Endodermal cell (in vitro differentiated cells): ENCODE measurements at regions not wholly inside any gene's neighbourhood (a gene's known extent, or its start where the extent isn't known, plus 50 kb on each side); places are given as distances from the start of the nearest gene placed in this dataset.
"Not testable (repeated sequence)": the region's sequence is repeated elsewhere in the genome, so short reads cannot be mapped to it uniquely, and the experiment has no call there.

Source experiments
- DNase-seq: peaks from one replicate; pipeline ENCODE4 v3.0.0-alpha.2; 2017
- H3K27ac ChIP-seq: 2 replicates; pipeline ENCODE4 v1.5.1; 2013; ENCODE audit warnings: mild to moderate bottlenecking, low read depth, low read length, moderate library complexity
- H3K27me3 ChIP-seq: 2 replicates; pipeline ENCODE4 v1.6.1; 2013; ENCODE audit warnings: mild to moderate bottlenecking, low read length, moderate library complexity; ENCODE audit not compliant: insufficient read depth, control insufficient read depth, poor library complexity, severe bottlenecking
- H3K36me3 ChIP-seq: 2 replicates; pipeline ENCODE4 v1.7.0; 2013; ENCODE audit warnings: mild to moderate bottlenecking, low read length, moderate library complexity; ENCODE audit not compliant: control insufficient read depth, insufficient read depth
- H3K4me1 ChIP-seq: one replicate; pipeline ENCODE4 v1.7.0; 2013; ENCODE audit warnings: low read length; ENCODE audit not compliant: control insufficient read depth, insufficient read depth
- H3K4me3 ChIP-seq: 2 replicates; pipeline ENCODE4 v1.5.1; 2013; ENCODE audit warnings: mild to moderate bottlenecking, low read length, moderate library complexity
- H3K9ac ChIP-seq: 2 replicates; pipeline ENCODE4 v1.6.1; 2013; ENCODE audit warnings: mild to moderate bottlenecking, low read length, moderate library complexity; ENCODE audit not compliant: poor library complexity, severe bottlenecking; ENCODE audit errors: extremely low read depth
- H3K9me3 ChIP-seq: 2 replicates; pipeline ENCODE4 v1.6.1; 2013; ENCODE audit warnings: mild to moderate bottlenecking, low read length, moderate library complexity; ENCODE audit not compliant: control insufficient read depth
- H3K27ac Mint-ChIP-seq: 2 replicates; pipeline ENCODE4 v1.8.0; 2020; ENCODE audit warnings: mixed read lengths
- H3K27me3 Mint-ChIP-seq: 2 replicates; pipeline ENCODE4 v1.8.0; 2021; ENCODE audit warnings: mild to moderate bottlenecking, mixed read lengths; ENCODE audit not compliant: insufficient read depth
- H3K36me3 Mint-ChIP-seq: 2 replicates; pipeline ENCODE4 v1.8.0; 2020; ENCODE audit warnings: low read depth, mixed read lengths
- H3K4me1 Mint-ChIP-seq: 2 replicates; pipeline ENCODE4 v1.8.0; 2020; ENCODE audit warnings: mixed read lengths
- H3K4me3 Mint-ChIP-seq: 2 replicates; pipeline ENCODE4 v1.8.0; 2020; ENCODE audit warnings: mild to moderate bottlenecking, moderate library complexity, mixed read lengths
- H3K9me3 Mint-ChIP-seq: 2 replicates; pipeline ENCODE4 v1.8.0; 2020; ENCODE audit warnings: mild to moderate bottlenecking, mixed read lengths
- WGBS, 2 experiments: methylation state at CpG; one replicate each; pipeline versions ENCODE4 v1.1.5 to v1.1.7; 2013; ENCODE audit warnings: missing lambda C conversion rate in 2 of 2, mixed read lengths in 1 of 2; ENCODE audit not compliant: insufficient coverage in 1 of 2, insufficient read length in 1 of 2; 5-methylcytosine and 5-hydroxymethylcytosine counted together
- TF ChIP-seq, protein P1 (sequence below): fragments of 200-600 bp; sonication (generic); conservative IDR thresholded peaks from 2 replicates; pipeline ENCODE4 v1.5.0; 2021; ENCODE audit warnings: antibody characterized with exemption, mild to moderate bottlenecking

DNA sequence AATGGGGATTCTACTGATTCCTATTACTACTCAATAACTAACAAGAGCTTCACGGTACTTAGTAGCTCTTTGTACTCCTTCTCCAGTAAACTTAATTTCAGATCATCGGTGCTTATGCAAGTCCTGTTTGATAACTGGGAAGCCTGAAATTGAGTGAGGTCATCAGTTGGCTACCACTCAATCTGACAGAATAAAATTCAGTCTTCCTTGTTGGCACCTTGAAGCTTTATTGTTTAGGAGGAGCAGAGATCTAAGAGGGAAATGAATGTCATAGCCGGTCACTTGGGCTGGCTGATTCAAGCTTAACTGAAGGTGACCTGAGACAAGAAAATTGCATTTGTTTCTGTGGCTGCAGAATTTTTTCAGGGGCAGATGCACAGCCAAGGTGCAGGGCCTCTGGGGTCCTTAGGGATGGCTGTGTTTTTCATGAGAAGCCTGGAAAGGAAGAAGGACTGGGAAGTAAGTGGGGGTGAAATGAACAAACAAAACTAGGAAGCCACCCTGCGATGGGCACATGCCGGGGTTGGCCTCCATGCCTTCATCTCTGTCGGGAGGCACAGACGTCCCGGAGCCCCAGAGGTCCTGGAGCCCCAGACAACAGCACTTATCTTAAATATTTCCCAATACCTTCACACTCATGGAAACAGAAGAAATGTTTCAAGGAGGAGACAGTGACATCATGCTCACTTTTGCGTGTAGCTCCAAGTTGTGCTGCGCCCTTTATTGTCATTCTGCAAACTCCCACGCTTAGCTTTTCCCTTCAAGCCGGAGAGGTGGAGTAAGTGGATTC, 85.0 kb upstream of the KIF5B start:
- H3K4me3 Mint-ChIP-seq: no peak overlapping the region

DNA sequence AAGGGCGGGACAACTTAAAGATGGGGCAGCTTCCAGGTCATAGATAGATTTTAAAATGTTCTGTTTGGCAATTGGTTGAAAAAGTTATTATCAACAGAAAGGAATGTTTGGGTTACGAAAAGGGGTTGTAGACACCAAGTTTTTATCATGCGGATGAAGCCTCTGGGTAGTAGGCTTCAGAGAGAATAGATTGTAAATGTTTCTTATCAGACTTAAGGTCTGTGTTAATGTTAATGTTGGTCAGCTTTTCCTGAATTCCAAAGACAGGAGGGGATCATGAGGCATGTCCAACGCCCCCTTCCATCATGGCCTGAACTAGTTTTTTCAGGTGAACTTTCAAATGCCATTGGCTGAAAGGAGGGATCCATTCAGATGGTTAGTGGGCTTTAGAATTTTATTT, 84.2 kb upstream of the KIF5B start:
- Mint-ChIP-seq H3K27ac (peak overlapping the region; percentile 75), H3K4me3 (no peak overlapping the region), H3K9me3 (no peaks in the 10 kb centered on the region), H3K36me3 (no peaks in the 10 kb centered on the region), H3K27me3 (no peaks in the 10 kb centered on the region), H3K4me1 (peaks cover 11% of the 10 kb centered on the region)
- WGBS, 2 experiments: 90 to 93% methylated on average over 3 to 4 of the region's 4 CpGs
- Histone ChIP-seq H3K27ac (no peak overlapping the region), H3K27me3 (no peaks in the 10 kb centered on the region), H3K9ac (no peak overlapping the region), H3K9me3 (no peaks in the 10 kb centered on the region), H3K36me3 (no peaks in the 10 kb centered on the region), H3K4me1 (peaks cover 5% of the 10 kb centered on the region), H3K4me3 (no peak overlapping the region)
- TF ChIP-seq, protein P1, sequence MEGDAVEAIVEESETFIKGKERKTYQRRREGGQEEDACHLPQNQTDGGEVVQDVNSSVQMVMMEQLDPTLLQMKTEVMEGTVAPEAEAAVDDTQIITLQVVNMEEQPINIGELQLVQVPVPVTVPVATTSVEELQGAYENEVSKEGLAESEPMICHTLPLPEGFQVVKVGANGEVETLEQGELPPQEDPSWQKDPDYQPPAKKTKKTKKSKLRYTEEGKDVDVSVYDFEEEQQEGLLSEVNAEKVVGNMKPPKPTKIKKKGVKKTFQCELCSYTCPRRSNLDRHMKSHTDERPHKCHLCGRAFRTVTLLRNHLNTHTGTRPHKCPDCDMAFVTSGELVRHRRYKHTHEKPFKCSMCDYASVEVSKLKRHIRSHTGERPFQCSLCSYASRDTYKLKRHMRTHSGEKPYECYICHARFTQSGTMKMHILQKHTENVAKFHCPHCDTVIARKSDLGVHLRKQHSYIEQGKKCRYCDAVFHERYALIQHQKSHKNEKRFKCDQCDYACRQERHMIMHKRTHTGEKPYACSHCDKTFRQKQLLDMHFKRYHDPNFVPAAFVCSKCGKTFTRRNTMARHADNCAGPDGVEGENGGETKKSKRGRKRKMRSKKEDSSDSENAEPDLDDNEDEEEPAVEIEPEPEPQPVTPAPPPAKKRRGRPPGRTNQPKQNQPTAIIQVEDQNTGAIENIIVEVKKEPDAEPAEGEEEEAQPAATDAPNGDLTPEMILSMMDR: no peak
- DNase-seq: no peak

More for the DNA sequence above, 85.0 kb upstream of the KIF5B start:
- Histone ChIP-seq H3K27ac (no peak overlapping the region), H3K9ac (no peak overlapping the region), H3K27me3 (no peaks in the 10 kb centered on the region), H3K4me3 (no peak overlapping the region), H3K4me1 (peaks cover 5% of the 10 kb centered on the region), H3K36me3 (no peaks in the 10 kb centered on the region), H3K9me3 (no peaks in the 10 kb centered on the region)
- H3K36me3 Mint-ChIP-seq: no peaks in the 10 kb centered on the region
- no peaks in the 10 kb centered on the region for H3K9me3 Mint-ChIP-seq
- no peak for DNase-seq
- TF ChIP-seq, protein P1: no peak
- WGBS, 2 experiments: 95 to 98% methylated on average over 5 to 12 of the region's 12 CpGs
- no peaks in the 10 kb centered on the region for H3K27me3 Mint-ChIP-seq
- no peak overlapping the region for H3K27ac Mint-ChIP-seq
- peaks cover 11% of the 10 kb centered on the region for H3K4me1 Mint-ChIP-seq

DNA sequence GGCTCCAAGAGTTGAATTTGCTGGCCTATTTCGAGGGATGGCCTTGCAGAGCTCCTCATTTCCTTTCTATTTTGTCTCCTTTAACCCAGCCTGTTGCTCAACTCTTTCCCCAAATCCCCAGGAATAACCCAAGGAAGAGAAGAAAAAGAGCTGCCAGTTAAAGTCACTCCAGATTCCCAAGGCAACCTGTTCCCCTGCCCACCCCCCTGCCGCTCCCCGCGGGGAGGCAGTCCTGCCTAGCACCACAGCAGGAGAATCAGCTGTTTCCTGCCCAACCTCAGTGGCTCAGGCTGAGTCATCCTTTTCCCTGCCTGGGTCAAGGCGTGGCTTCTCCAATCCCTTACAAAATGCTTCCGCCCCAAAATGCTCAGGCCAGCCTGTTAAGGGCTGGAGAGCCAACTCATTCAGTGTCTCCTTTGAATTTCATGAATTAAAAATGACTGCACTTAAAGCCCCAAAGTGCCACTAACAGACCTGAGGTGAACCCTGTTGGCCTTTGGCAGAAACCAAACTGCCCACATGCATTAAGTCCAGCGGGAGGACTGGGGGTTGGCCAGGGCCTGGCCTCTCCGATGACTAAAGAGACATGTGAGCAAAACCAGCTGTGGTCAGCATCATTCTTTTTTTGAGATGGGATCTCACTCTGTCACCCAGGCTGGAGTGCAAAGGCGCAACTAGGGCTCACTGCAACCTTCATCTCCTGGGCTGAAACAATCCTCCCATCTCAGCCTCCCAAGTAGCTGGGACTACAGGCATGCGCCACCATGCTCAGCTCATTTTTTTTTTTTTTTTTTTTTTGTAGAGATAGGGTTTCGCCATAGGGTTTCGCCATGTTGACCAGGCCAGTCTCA, 83.2 kb upstream of the KIF5B start:
- Mint-ChIP-seq H3K36me3 (no peaks in the 10 kb centered on the region), H3K27me3 (no peaks in the 10 kb centered on the region), H3K27ac (peak overlapping the region; percentile 56), H3K4me3 (no peak overlapping the region), H3K4me1 (peaks cover 11% of the 10 kb centered on the region), H3K9me3 (no peaks in the 10 kb centered on the region)
- H3K9me3 ChIP-seq: no peaks in the 10 kb centered on the region
- 50 to 52% methylated on average over 2 to 12 of the region's 12 CpGs for WGBS, 2 experiments
- no peaks in the 10 kb centered on the region for H3K27me3 ChIP-seq
- TF ChIP-seq, protein P1: no peak
- H3K4me1 ChIP-seq: peaks cover 5% of the 10 kb centered on the region
- DNase-seq: peak; percentile 97
- no peak overlapping the region for H3K27ac ChIP-seq
- no peaks in the 10 kb centered on the region for H3K36me3 ChIP-seq
- H3K4me3 ChIP-seq: no peak overlapping the region
- no peak overlapping the region for H3K9ac ChIP-seq

DNA sequence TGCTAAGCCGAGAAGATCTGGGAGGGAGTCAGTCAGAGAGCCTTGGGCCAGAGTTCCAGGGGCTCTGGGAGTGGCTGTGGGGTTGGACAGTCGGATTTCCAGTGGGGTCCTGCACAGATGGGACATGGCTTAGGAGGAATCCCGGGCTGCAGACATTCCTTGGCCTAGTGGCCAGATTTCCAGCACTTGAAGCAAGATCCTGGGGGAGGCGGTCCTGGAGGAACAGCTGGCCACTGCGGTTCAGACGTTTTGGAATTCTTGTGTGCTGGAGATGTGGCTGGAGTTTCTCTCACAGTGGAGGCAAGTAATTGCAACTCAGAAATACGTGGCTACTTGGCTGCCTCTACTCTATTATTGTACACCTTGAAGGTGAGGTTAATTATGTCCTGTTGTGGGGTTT, 80.7 kb upstream of the KIF5B start:
- peaks cover 19% of the 10 kb centered on the region for H3K4me1 Mint-ChIP-seq
- not testable (repeated sequence) for H3K9me3 Mint-ChIP-seq, H3K4me3 Mint-ChIP-seq, H3K27ac ChIP-seq, H3K9me3 ChIP-seq, H3K9ac ChIP-seq, H3K4me1 ChIP-seq, H3K27ac Mint-ChIP-seq, H3K4me3 ChIP-seq, H3K27me3 ChIP-seq, H3K36me3 ChIP-seq, DNase-seq, H3K36me3 Mint-ChIP-seq, H3K27me3 Mint-ChIP-seq
- WGBS, 2 experiments: 83 to 91% methylated on average over 4 to 7 of the region's 7 CpGs

DNA sequence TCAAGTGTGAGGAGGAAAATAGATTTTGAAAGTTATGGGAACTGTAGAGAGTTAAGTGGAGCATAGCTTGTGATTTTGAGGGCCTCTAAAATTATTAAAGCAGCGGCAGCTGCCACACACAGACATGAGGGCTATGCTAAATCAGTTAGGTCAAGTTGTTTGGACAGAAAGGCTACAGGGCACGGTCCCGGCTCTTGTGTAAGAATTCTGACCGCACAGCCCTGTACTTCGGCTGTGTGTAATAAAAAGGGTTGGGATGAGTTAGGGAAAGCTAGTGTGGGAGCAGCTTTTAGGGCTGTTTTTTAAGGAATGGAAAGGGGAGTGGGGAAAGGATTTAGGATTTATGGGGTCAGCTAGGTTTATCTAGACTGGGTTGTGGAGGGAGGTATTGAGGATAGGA, 79.6 kb upstream of the KIF5B start:
- H3K9ac ChIP-seq, H3K4me3 ChIP-seq, DNase-seq, H3K9me3 ChIP-seq, H3K27ac Mint-ChIP-seq, H3K36me3 Mint-ChIP-seq, H3K27me3 ChIP-seq, H3K27ac ChIP-seq, H3K27me3 Mint-ChIP-seq, H3K4me3 Mint-ChIP-seq, H3K9me3 Mint-ChIP-seq, H3K36me3 ChIP-seq: not testable (repeated sequence)
- WGBS, 2 experiments: 93% methylated on average over 5 of the region's 5 CpGs
- H3K4me1 Mint-ChIP-seq: peaks cover 24% of the 10 kb centered on the region
- peaks cover 16% of the 10 kb centered on the region for H3K4me1 ChIP-seq
